Loucy (cell line): ENCODE measurements at regions not wholly inside any gene's neighbourhood (a gene's known extent, or its start where the extent isn't known, plus 50 kb on each side); places are given as distances from the start of the nearest gene placed in this dataset.

Experiments used
- CTCF ChIP-seq: fragments of 200-600 bp; sonication (generic); conservative IDR thresholded peaks from 2 replicates; pipeline ENCODE4 v1.5.1; 2014; ENCODE audit warnings: mild to moderate bottlenecking, antibody characterized with exemption, low read length
- EZH2phosphoT487 ChIP-seq: fragments of 200-600 bp; IDR thresholded peaks from 2 replicates; pipeline ENCODE4 v1.6.1; 2018; ENCODE audit warnings: antibody characterized with exemption, mild to moderate bottlenecking, moderate library complexity, borderline replicate concordance

- TF ChIP-seq CTCF (no peak), EZH2phosphoT487 (no peak)
Measured at GRCh38 chr1:38183747-38184146, 137.2 kb upstream of the POU3F1 start.
